CD14-positive monocyte (primary cell): ENCODE measurements at regions not wholly inside any gene's neighbourhood (a gene's known extent, or its start where the extent isn't known, plus 50 kb on each side); places are given as distances from the start of the nearest gene placed in this dataset.

ENCODE experiments used
- DNase-seq, 3 donors: peaks; one replicate each; pipeline ENCODE4 v3.0.0-alpha.2; 2011 to 2022
- H2AFZ ChIP-seq: 2 replicates; pipeline ENCODE4 v1.6.0; 2012; ENCODE audit warnings: mild to moderate bottlenecking, low read depth, low read length, inconsistent platforms; ENCODE audit not compliant: insufficient read depth, poor library complexity, severe bottlenecking
- H3K27ac ChIP-seq, 2 donors: 1 replicate in 1 of 2; 2 replicates in 1 of 2; pipeline ENCODE4 v1.5.1; 2012 to 2013; ENCODE audit warnings: low read length in 2 of 2, control low read depth in 1 of 2, inconsistent platforms in 1 of 2, low read depth in 1 of 2, mild to moderate bottlenecking in 1 of 2
- H3K27me3 ChIP-seq, 2 donors: one replicate each; pipeline versions ENCODE4 v1.6.0 to v1.6.1; 2011 to 2013; ENCODE audit warnings: low read length in 2 of 2; ENCODE audit not compliant: control insufficient read depth in 2 of 2, insufficient read depth in 2 of 2
- H3K36me3 ChIP-seq, 2 donors: replicated peaks in 1 of 2; 1 replicate in 1 of 2; 2 replicates in 1 of 2; pipeline versions ENCODE4 v1.5.1 to v1.6.1; 2012 to 2013; ENCODE audit warnings: low read length in 2 of 2, control low read depth in 1 of 2, inconsistent platforms in 1 of 2, mild to moderate bottlenecking in 1 of 2; ENCODE audit not compliant: insufficient read depth in 2 of 2, control insufficient read depth in 1 of 2
- H3K4me1 ChIP-seq, 2 donors: 1 replicate in 1 of 2; 2 replicates in 1 of 2; pipeline versions ENCODE4 v1.5.1 to v1.6.1; 2012 to 2013; ENCODE audit warnings: low read length in 2 of 2, control low read depth in 1 of 2, inconsistent platforms in 1 of 2, mild to moderate bottlenecking in 1 of 2, moderate library complexity in 1 of 2; ENCODE audit not compliant: insufficient read depth in 2 of 2, control insufficient read depth in 1 of 2
- H3K4me2 ChIP-seq: replicated peaks from 2 replicates; pipeline ENCODE3; 2012; ENCODE audit warnings: low read length, moderate library complexity, mild to moderate bottlenecking; ENCODE audit not compliant: poor library complexity, severe bottlenecking; ENCODE audit errors: extremely low read depth
- H3K4me3 ChIP-seq, 3 experiments: fragments of 200-600 bp in 1 of 3; sonication (generic) in 1 of 3; replicated peaks in 1 of 3; 1 replicate in 2 of 3; 2 replicates in 1 of 3; pipeline ENCODE4 v1.5.1; 2011 to 2013; ENCODE audit warnings: low read length in 3 of 3, mild to moderate bottlenecking in 3 of 3, control low read depth in 2 of 3, low read depth in 2 of 3, inconsistent platforms in 1 of 3, moderate library complexity in 1 of 3
- H3K79me2 ChIP-seq: 2 replicates; pipeline ENCODE4 v1.6.0; 2012; ENCODE audit warnings: mild to moderate bottlenecking, control low read depth, inconsistent platforms, low read length, moderate library complexity; ENCODE audit not compliant: insufficient read depth
- H3K9ac ChIP-seq: 2 replicates; pipeline ENCODE4 v1.6.0; 2017; ENCODE audit warnings: low read length, mild to moderate bottlenecking; ENCODE audit not compliant: insufficient read depth, poor library complexity, severe bottlenecking
- H3K9me3 ChIP-seq, 2 donors: replicated peaks in 1 of 2; 1 replicate in 1 of 2; 2 replicates in 1 of 2; pipeline versions ENCODE4 v1.5.1 to v1.6.1; 2012 to 2013; ENCODE audit warnings: low read length in 2 of 2, control low read depth in 1 of 2; ENCODE audit not compliant: control insufficient read depth in 1 of 2, insufficient read depth in 1 of 2
- H4K20me1 ChIP-seq: 2 replicates; pipeline ENCODE4 v1.6.0; 2012; ENCODE audit warnings: mild to moderate bottlenecking, low read length, control low read depth, moderate library complexity; ENCODE audit not compliant: insufficient read depth
- H3K27ac Mint-ChIP-seq, 7 donors: one replicate each; pipeline ENCODE4 v1.8.0; 2020; ENCODE audit warnings: mild to moderate bottlenecking in 7 of 7, mixed read lengths in 7 of 7, moderate library complexity in 6 of 7, inconsistent platforms in 2 of 7
- H3K27me3 Mint-ChIP-seq, 3 donors: one replicate each; pipeline ENCODE4 v1.8.0; 2021 to 2022; ENCODE audit warnings: low read depth in 3 of 3, mild to moderate bottlenecking in 3 of 3, mixed read lengths in 3 of 3, moderate library complexity in 3 of 3, inconsistent platforms in 1 of 3
- H3K36me3 Mint-ChIP-seq, 2 donors: one replicate each; pipeline ENCODE4 v1.8.0; 2020; ENCODE audit warnings: mixed read lengths in 2 of 2, inconsistent platforms in 1 of 2, mild to moderate bottlenecking in 1 of 2
- H3K4me1 Mint-ChIP-seq: one replicate; pipeline ENCODE4 v1.8.0; 2020; ENCODE audit warnings: mild to moderate bottlenecking, mixed read lengths
- H3K4me3 Mint-ChIP-seq, 2 donors: one replicate each; pipeline ENCODE4 v1.8.0; 2020; ENCODE audit warnings: mild to moderate bottlenecking in 2 of 2, mixed read lengths in 2 of 2, moderate library complexity in 1 of 2
- H3K9me3 Mint-ChIP-seq, 7 donors: one replicate each; pipeline ENCODE4 v1.8.0; 2020 to 2022; ENCODE audit warnings: mixed read lengths in 7 of 7, mild to moderate bottlenecking in 6 of 7, moderate library complexity in 6 of 7, inconsistent platforms in 2 of 7
- WGBS: methylation state at CpG from one replicate; pipeline ENCODE4 v1.1.5; 2013; ENCODE audit warnings: missing lambda C conversion rate; ENCODE audit not compliant: insufficient coverage; 5-methylcytosine and 5-hydroxymethylcytosine counted together
- intact Hi-C, 2 donors: fragments of 100-400 bp; cut with micrococcal nuclease; formaldehyde crosslinking; loops; one replicate each; pipeline versions ENCODE4 v1.15.0 to v1.15.1; 2023
- TF ChIP-seq, protein P1 (sequence below): fragments of 200-600 bp; IDR thresholded peaks from one replicate; pipeline ENCODE4 v1.8.0; 2022; ENCODE audit warnings: antibody characterized with exemption, mild to moderate bottlenecking

GRCh38 chrX:128848374-128848773 lies 674.9 kb downstream of the SMARCA1 start:
- no peaks in the 10 kb centered on the region for H3K79me2 ChIP-seq
- no peak overlapping the region for H3K27ac ChIP-seq
- H3K27me3 ChIP-seq, result no peaks in the 10 kb centered on the region
- H3K4me1 ChIP-seq, result no peaks in the 10 kb centered on the region
- H3K9me3 ChIP-seq, result no peaks in the 10 kb centered on the region
- no peaks in the 10 kb centered on the region for H3K36me3 Mint-ChIP-seq
- no peaks in the 10 kb centered on the region for H3K27me3 Mint-ChIP-seq
- no peaks in the 10 kb centered on the region for H3K4me1 Mint-ChIP-seq
- TF ChIP-seq, protein P1, sequence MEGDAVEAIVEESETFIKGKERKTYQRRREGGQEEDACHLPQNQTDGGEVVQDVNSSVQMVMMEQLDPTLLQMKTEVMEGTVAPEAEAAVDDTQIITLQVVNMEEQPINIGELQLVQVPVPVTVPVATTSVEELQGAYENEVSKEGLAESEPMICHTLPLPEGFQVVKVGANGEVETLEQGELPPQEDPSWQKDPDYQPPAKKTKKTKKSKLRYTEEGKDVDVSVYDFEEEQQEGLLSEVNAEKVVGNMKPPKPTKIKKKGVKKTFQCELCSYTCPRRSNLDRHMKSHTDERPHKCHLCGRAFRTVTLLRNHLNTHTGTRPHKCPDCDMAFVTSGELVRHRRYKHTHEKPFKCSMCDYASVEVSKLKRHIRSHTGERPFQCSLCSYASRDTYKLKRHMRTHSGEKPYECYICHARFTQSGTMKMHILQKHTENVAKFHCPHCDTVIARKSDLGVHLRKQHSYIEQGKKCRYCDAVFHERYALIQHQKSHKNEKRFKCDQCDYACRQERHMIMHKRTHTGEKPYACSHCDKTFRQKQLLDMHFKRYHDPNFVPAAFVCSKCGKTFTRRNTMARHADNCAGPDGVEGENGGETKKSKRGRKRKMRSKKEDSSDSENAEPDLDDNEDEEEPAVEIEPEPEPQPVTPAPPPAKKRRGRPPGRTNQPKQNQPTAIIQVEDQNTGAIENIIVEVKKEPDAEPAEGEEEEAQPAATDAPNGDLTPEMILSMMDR, result no peak
- no peak overlapping the region for H3K27ac Mint-ChIP-seq
- H3K4me3 ChIP-seq, result no peak overlapping the region
- no peak overlapping the region for H2AFZ ChIP-seq
- intact Hi-C loops, result no loop called here
- H4K20me1 ChIP-seq, result no peaks in the 10 kb centered on the region
- no CpG with 5 or more reads among the region's 3 CpGs for WGBS
- H3K4me3 Mint-ChIP-seq, result no peak overlapping the region
- no peaks in the 10 kb centered on the region for H3K36me3 ChIP-seq
- H3K9ac ChIP-seq, result no peak overlapping the region
- peaks cover 0 to 6% (median 1%) of the 10 kb centered on the region in 7 donors for H3K9me3 Mint-ChIP-seq
- H3K4me2 ChIP-seq, result no peak overlapping the region
- DNase-seq, result no peak

DNA sequence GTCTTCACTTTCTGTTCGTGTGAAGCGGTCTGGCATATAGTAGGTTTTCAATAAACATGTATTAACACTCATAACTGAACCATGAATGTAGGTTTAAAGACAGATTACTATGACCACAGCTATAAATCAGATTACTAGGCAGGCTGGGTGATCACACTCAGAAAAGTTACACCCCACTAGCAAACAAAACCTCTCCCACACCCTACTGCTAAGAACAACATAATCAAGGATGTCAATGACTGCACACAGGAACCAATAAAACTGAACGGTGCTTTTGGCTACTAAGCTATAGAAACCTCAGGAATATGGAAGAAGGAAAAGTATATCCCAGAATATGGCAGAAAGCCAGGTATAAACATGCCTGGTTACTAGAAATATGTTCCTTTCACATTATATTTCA lies 676.9 kb downstream of the SMARCA1 start:
- Mint-ChIP-seq H3K27ac (no peak overlapping the region), H3K36me3 (no peaks in the 10 kb centered on the region), H3K9me3 (peaks cover 0 to 1% (median 0%) of the 10 kb centered on the region in 7 donors), H3K4me1 (no peaks in the 10 kb centered on the region), H3K27me3 (no peaks in the 10 kb centered on the region), H3K4me3 (no peak overlapping the region)
- WGBS, result no CpG with 5 or more reads among the region's 3 CpGs
- no peak for DNase-seq
- Histone ChIP-seq H3K4me1 (no peaks in the 10 kb centered on the region), H3K9me3 (no peaks in the 10 kb centered on the region), H3K4me3 (no peak overlapping the region), H2AFZ (no peak overlapping the region), H3K27me3 (no peaks in the 10 kb centered on the region), H3K4me2 (no peak overlapping the region), H4K20me1 (no peaks in the 10 kb centered on the region), H3K36me3 (no peaks in the 10 kb centered on the region), H3K79me2 (no peaks in the 10 kb centered on the region), H3K9ac (no peak overlapping the region), H3K27ac (no peak overlapping the region)
- intact Hi-C loops, result no loop called here
- TF ChIP-seq, protein P1, result no peak
